ENCODE measurements at regions not wholly inside any gene's neighbourhood (a gene's known extent, or its start where the extent isn't known, plus 50 kb on each side); places are given as distances from the start of the nearest gene placed in this dataset.
"Not testable (repeated sequence)": the region's sequence is repeated elsewhere in the genome, so short reads cannot be mapped to it uniquely, and the experiment has no call there.

DNA sequence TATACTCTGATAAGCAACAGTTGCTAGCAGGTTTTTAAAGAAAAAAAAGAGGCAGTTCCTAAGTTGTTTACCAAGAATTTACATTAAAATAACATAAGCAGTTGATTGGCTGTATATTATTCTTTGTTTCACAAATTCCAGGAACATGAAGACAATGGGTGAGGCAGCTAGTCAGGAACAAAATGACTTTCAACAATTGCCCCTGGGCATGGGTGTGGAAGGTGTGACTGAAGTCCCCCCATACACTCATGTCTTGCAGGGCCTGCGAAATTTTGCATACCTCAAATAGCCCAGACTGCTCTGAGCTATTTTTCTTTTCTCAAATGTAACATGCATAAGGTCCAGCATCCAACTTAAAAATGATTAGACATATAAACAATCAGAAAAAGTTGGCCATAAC, 267.2 kb upstream of the DIO3 start:
- CTCF ChIA-PET, result no interaction called here

DNA sequence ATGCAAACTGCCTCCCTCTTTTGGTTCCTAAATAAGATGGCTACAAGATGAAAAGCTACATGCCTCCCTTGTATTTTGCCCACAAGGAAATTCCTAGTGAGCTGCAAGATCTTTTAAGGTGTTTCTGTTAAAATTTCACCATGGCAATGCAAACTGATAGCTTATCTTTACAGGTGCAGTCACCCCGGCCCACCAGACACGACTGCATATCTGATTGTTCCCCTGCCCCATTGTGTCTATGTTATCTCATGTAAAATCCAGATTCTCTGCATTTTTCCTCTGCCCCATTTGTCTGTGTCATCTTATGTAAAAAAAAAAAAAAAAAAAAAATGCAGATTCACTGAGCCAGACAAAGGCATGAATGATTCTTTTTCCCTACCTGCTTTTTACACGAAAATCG, 261.5 kb upstream of the DIO3 start:
- DNase-seq (ENCODE audit: low read depth, low spot score); CTCF ChIA-PET; H3K4me3 ChIP-seq (ENCODE audit: low read depth, low read length); POLR2A ChIA-PET: not testable (repeated sequence)

More for the DNA sequence above, 267.2 kb upstream of the DIO3 start:
- no peak overlapping the region for H3K4me3 ChIP-seq (ENCODE audit: low read depth, low read length)
- DNase-seq (ENCODE audit: low read depth, low spot score), result no peak
- POLR2A ChIA-PET, result no interaction called here
- TF ChIP-seq, protein P1, sequence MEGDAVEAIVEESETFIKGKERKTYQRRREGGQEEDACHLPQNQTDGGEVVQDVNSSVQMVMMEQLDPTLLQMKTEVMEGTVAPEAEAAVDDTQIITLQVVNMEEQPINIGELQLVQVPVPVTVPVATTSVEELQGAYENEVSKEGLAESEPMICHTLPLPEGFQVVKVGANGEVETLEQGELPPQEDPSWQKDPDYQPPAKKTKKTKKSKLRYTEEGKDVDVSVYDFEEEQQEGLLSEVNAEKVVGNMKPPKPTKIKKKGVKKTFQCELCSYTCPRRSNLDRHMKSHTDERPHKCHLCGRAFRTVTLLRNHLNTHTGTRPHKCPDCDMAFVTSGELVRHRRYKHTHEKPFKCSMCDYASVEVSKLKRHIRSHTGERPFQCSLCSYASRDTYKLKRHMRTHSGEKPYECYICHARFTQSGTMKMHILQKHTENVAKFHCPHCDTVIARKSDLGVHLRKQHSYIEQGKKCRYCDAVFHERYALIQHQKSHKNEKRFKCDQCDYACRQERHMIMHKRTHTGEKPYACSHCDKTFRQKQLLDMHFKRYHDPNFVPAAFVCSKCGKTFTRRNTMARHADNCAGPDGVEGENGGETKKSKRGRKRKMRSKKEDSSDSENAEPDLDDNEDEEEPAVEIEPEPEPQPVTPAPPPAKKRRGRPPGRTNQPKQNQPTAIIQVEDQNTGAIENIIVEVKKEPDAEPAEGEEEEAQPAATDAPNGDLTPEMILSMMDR (IDR thresholded peaks at IDR 0.05; ENCODE audit: insufficient read depth, low read length, missing control alignments), result no peak

DNA sequence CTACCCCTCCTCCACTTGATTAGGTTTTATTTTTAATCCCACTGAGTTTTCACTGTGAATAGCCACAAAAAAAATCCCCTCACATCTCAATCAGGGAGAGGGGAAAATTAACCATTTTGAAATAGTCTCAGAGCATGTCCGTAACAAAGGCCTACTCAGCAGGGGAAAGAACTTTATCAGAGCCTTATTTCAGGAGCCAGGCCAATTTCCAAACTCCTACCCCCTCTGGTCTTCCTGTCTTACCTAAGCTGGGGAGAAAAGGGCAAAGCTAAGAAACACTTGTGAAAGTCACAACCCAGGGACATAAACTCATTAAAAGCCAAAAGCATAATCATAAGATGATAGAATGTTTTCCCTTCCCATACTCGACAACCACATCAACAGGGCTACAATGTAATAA, 260.3 kb upstream of the DIO3 start:
- ChIA-PET POLR2A (no interaction called here), CTCF (no interaction called here)
- TF ChIP-seq, protein P1 (IDR thresholded peaks at IDR 0.05; ENCODE audit: insufficient read depth, low read length, missing control alignments), result no peak
- no peak for DNase-seq (ENCODE audit: low read depth, low spot score)
- no peak overlapping the region for H3K4me3 ChIP-seq (ENCODE audit: low read depth, low read length)

DNA sequence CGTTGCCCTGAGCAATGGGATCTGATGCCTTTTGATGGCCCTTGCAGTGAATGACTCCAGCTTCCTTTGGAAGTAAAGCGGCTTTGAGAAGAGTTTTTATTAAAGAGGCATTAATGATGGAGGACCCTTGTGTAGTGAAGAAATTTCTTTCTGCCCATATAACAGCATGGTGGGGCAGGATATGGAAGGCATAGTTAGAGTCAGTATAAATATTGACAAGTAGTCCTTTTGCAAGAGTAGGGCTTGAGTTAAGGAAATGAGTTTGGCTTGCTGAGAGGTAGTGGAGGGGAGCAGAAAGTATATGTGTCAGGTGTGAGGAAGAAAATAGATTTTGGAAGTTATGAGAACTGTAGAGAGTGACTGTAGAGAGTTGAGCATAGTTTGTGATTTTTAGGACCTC, 254.1 kb upstream of the DIO3 start:
- DNase-seq (ENCODE audit: low read depth, low spot score); CTCF ChIA-PET; H3K4me3 ChIP-seq (ENCODE audit: low read depth, low read length); POLR2A ChIA-PET: not testable (repeated sequence)

DNA sequence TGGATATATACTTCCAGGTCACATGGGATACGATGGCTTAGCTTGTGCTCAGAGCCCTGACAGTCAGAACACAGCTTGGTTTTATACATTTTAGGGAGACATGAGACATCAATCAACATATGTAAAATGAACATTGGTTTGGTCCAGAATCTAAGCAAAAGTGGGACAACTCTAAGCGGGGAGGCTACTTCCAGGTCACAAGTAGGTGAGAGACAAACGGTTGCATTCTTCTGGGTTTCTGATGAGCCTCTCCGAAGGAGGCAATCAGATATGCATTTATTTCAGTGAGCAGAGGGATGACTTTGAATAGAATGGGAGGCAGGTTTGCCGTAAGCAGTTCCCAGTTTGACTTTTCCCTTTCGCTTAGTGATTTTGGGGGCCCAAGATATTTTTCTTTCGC, 250.1 kb upstream of the DIO3 start:
- POLR2A ChIA-PET; CTCF ChIA-PET; DNase-seq (ENCODE audit: low read depth, low spot score); H3K4me3 ChIP-seq (ENCODE audit: low read depth, low read length): not testable (repeated sequence)

DNA sequence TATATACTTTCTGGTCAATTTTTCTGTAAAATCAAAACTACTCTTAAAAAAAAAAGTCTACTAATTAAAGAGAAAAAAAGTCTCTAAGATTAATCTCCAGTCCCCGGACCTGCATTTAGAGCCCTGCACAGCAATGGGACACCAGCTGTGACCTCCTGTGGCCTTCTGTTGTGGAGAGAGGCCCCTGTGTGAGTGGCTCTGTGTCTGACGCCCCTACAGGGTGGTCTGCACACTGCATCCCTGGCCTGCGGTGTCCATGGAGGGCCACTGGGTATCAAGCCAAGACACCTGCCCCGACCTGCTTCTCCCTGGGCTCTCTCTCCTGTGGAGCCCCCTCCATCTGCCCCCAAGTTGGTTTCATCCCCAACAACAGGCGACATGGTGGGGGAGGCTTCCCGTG, 248.0 kb upstream of the DIO3 start:
- no peak for DNase-seq (ENCODE audit: low read depth, low spot score)
- TF ChIP-seq, protein P1 (IDR thresholded peaks at IDR 0.05; ENCODE audit: insufficient read depth, low read length, missing control alignments), result no peak
- CTCF ChIA-PET, result no interaction called here
- no peak overlapping the region for H3K4me3 ChIP-seq (ENCODE audit: low read depth, low read length)
- POLR2A ChIA-PET, result no interaction called here

DNA sequence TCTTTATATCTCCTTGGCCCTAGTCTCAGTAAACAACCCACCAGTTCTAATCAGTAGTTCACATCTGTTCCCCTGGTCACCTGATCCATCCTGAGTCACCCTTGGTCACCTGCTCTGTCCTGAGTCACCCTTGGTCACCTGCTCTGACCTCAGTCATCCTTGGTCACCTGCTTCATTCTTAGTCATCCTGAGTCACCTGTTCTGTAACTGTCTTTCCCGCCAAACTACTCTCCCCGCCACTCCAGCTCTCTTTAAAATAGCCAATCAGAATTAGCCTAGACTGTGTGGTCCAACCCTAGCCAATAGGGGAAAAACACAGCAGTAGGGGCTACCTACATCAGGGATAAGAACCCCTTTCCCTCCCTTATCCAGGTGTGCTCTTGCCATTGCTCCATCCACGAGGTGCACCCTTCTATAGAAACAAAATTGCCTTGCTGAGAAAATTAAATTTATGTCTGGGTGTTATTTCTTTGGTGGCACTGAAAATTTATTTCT, 245.4 kb upstream of the DIO3 start:
- DNase-seq (ENCODE audit: low read depth, low spot score), result no peak
- ChIA-PET CTCF (no interaction called here), POLR2A (no interaction called here)
- H3K4me3 ChIP-seq (ENCODE audit: low read depth, low read length), result no peak overlapping the region
- TF ChIP-seq, protein P1 (IDR thresholded peaks at IDR 0.05; ENCODE audit: insufficient read depth, low read length, missing control alignments), result no peak

DNA sequence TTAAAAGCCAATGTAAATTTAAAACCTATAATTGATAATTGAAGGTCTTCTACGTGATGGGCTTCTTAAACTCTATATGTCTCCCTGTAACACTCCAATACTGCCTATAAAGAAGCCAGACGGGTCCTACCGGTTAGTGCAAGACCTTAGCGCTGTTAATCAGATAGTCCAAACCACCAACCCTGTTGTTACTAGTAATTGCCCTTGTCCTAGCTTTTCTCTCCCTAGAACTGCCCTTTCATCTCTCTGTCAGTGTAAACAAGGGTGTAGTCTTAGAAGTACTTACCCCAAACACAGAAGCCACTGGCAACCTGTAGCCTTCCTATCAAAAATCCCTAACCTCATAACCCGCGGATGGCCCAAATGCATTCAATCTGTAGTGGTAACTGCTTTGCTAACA, 243.0 kb upstream of the DIO3 start:
- no peak for DNase-seq (ENCODE audit: low read depth, low spot score)
- ChIA-PET POLR2A (no interaction called here), CTCF (no interaction called here)
- H3K4me3 ChIP-seq (ENCODE audit: low read depth, low read length), result no peak overlapping the region
- TF ChIP-seq, protein P1 (IDR thresholded peaks at IDR 0.05; ENCODE audit: insufficient read depth, low read length, missing control alignments), result no peak

All from AG04449 (cell line).